GM12873 (cell line): ENCODE measurements at regions not wholly inside any gene's neighbourhood (a gene's known extent, or its start where the extent isn't known, plus 50 kb on each side); places are given as distances from the start of the nearest gene placed in this dataset.

Source experiments
- CTCF ChIP-seq: IDR thresholded peaks from 2 replicates; pipeline ENCODE4 v1.5.1; 2012; ENCODE audit warnings: low read depth, mild to moderate bottlenecking, moderate library complexity, low read length, control low read depth; ENCODE audit not compliant: insufficient read depth; ENCODE audit errors: missing control alignments

DNA sequence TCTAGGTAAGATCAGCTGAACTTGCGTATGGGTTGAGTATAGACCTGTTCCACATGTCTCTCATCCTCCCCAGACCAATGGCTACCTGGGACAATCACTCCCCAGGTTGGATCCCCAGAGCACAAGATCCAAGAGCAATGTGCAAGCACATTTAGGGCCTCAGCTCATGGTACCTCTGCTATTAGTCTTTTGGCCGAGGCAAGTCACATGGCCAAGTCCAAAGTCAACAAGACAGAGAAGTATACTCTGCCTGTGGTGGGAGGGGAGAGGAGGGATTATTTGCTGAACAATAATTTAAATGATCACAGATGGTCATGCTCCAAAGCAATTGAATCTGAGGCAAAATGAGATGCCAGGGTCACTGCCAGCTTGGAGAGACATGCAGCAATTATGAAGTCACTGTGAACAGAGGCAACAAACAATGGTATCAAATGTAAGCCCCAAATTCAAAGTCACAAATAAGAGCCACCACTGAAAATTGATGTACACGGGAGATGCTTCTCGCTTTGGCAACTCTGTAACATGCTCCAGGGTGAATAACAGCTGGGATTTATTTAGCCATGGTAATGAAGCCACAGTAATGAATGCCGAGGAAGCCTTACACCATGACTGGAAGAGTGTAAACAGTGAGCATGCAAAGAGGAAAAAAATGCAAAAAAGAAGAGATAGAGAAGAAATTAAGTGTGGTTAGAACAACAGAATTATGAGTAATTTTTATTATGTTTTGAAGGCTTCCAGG is 149.1 kb downstream of the ZNF281 start:
- TF ChIP-seq CTCF: no peak

- peak; percentile 65 for TF ChIP-seq CTCF
These were observed 151.1 kb downstream of the ZNF281 start for GRCh38 chr1:200258447-200259375.

DNA sequence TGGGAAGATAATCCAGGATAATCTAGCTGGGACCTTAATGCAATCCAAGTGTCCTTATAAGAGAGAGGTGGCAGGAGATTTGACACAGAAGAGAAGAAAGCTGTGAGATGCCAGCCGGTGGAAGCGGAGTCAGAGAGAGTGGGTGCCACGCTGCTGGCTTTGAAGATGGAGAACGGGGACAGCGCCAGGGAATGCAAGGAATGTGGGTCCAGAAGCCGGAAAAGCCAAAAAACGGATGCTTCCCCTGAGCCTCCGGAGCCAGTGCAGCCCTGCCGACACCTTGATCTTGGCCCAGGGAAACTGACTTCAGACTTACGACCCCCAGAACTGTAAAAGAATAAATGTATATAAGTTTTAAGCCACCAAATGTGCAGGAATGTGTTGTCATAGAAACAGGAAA is 152.6 kb downstream of the ZNF281 start:
- no peak for TF ChIP-seq CTCF

- TF ChIP-seq CTCF: peak; percentile 15
These were observed 155.9 kb downstream of the ZNF281 start for GRCh38 chr1:200253774-200254495.

- TF ChIP-seq CTCF: no peak
These were observed 157.3 kb downstream of the ZNF281 start for GRCh38 chr1:200252531-200252930.

- no peak for TF ChIP-seq CTCF
These were observed 159.4 kb downstream of the ZNF281 start for GRCh38 chr1:200250469-200250868.

DNA sequence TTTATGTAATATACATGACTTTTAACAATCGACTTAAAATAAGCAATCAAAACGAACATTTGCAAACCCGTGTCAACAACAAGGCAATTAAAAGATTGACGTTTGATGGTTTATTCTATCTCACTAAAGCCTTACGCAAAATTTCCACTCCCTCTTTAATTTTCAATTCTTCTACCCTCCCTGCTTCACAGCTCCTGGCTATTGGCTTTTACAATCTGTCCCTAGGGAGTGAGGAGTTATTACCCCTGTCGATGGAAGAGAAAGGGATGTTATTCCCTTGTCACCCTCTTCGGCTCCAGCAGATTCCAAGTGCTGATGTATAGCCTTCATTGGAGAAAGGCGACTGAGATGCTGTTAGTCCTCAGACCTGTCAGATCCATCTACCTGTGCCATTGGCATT is 161.3 kb downstream of the ZNF281 start:
- TF ChIP-seq CTCF: no peak
